ENCODE measurements at regions not wholly inside any gene's neighbourhood (a gene's known extent, or its start where the extent isn't known, plus 50 kb on each side); places are given as distances from the start of the nearest gene placed in this dataset.
"Not testable (repeated sequence)": the region's sequence is repeated elsewhere in the genome, so short reads cannot be mapped to it uniquely, and the experiment has no call there.

DNA sequence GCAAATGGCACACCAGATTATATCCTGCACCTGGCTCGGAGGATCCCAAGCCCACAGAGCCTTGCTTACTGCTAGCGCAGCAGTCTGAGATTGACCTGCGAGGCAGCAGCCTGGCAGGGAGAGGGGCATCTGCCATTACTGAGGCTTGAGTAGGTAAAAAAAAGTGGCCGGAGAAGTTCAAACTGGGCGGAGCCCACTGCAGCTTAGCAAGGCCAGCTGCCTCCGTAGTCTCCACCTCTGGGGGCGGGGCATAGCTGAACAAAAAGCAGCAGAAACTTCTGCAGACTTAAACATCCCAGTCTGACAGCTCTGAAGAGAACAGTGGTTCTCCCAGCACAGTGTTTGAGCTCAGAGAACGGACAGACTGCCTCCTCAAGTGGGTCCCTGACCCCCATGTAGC is 85.4 kb upstream of the TMEM170B start:
- H3K4me3 Mint-ChIP-seq; H3K27me3 Mint-ChIP-seq; POLR2A ChIA-PET; intact Hi-C loops (cut with DNase I, micrococcal nuclease); ATAC-seq; DNase-seq; H3K36me3 Mint-ChIP-seq (ENCODE audit: low read depth); H3K27ac Mint-ChIP-seq; H3K9me3 Mint-ChIP-seq (ENCODE audit: low read depth): not testable (repeated sequence)
- H3K4me1 Mint-ChIP-seq, result peaks cover 17% of the 10 kb centered on the region
- CTCF ChIA-PET, result interaction anchor here (1.7 kb wide), 1 partner anchor 44 kb away, joined by 4 read pairs; no protein-coding TSS in a partner anchor

DNA sequence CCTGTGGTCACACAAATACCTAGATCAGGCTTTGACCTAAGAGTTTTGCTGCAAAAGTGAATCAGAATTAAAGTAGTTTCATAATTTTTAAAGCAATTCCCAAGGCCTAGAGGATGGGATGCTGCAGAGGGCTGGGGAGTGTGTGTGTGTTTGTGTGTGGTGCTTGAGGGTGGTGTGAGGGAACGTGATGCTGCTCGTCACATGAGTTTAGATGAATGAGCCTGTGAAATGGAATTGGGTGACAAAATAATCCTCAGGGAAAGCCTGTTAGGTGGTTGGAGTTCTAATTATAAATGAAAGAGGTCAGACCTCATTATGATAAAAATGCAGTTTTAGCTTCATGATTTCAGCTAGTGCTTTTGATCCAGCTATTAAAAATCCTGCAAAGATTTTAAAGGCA is 87.5 kb upstream of the TMEM170B start:
- Mint-ChIP-seq H3K9me3 (ENCODE audit: low read depth) (peaks cover 8% of the 10 kb centered on the region), H3K4me1 (peaks cover 26% of the 10 kb centered on the region), H3K36me3 (ENCODE audit: low read depth) (peaks cover 2% of the 10 kb centered on the region), H3K27me3 (peaks cover 6% of the 10 kb centered on the region), H3K27ac (no peak overlapping the region), H3K4me3 (no peak overlapping the region)
- DNase-seq, result no peak
- intact Hi-C loops (cut with DNase I, micrococcal nuclease), result no loop called here
- POLR2A ChIA-PET, result no interaction called here
- no peak for ATAC-seq
- CTCF ChIA-PET, result interaction anchor here (0.8 to 1.0 kb wide), 2 partner anchors 29 to 46 kb away, joined by 3 read pairs; no protein-coding TSS in a partner anchor

DNA sequence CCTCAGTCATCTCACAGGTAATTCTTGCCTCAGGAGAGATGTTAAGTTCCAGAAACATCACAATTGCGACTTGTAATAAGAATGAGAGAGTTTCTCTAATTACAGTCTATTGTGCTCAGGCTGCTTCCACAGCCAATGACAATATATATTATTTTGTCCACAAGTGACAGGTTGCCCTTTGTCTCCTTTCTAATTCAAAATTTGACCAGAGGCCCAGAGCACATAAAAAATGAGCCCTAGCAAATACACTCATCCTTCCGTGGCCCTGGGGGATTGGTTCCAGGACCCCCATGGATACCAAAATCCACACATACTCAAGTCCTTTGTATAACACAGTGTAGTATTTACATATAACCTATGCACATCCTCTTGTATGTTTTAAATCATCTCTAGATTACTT is 88.1 kb upstream of the TMEM170B start:
- POLR2A ChIA-PET, result no interaction called here
- Mint-ChIP-seq H3K27me3 (peaks cover 3% of the 10 kb centered on the region), H3K4me1 (peaks cover 30% of the 10 kb centered on the region), H3K9me3 (ENCODE audit: low read depth) (peaks cover 8% of the 10 kb centered on the region), H3K36me3 (ENCODE audit: low read depth) (peaks cover 2% of the 10 kb centered on the region), H3K27ac (no peak overlapping the region), H3K4me3 (no peak overlapping the region)
- CTCF ChIA-PET, result no interaction called here
- intact Hi-C loops (cut with DNase I, micrococcal nuclease), result loop anchor here in 1 of 2 experiments (5.0 kb wide), 1 partner anchor 82 kb away; no protein-coding TSS in a partner anchor
- no peak for DNase-seq
- no peak for ATAC-seq

DNA sequence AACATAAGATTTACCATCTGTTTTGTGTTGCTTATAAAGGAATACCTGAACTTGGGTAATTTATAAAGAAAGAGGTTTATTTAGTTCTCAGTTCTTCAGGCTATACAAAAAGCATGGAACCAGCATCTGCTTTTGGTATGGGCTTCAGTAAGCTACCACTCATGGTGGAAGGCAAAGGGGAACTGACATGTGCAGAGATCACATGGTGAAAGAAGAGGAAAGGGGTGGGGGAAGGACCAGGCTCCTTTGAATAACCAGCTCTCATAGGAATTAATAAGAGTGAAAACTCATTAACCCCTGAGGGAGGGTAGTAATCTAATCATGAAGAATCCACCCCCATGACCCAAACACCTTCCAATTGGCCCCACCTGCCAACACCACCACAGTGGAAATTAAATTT is 89.5 kb upstream of the TMEM170B start:
- CTCF ChIA-PET, result interaction anchor here (0.6 to 2.0 kb wide), 3 partner anchors 12 to 65 kb away, joined by 3 to 11 read pairs (median 3); no protein-coding TSS in a partner anchor
- intact Hi-C loops (cut with DNase I, micrococcal nuclease), result loop anchor here in 1 of 2 experiments (5.0 kb wide), 1 partner anchor 81 kb away; no protein-coding TSS in a partner anchor
- ATAC-seq, result no peak
- H3K27me3 Mint-ChIP-seq, result peaks cover 2% of the 10 kb centered on the region
- H3K9me3 Mint-ChIP-seq (ENCODE audit: low read depth), result peaks cover 10% of the 10 kb centered on the region
- no peak overlapping the region for H3K4me3 Mint-ChIP-seq
- peaks cover 2% of the 10 kb centered on the region for H3K36me3 Mint-ChIP-seq (ENCODE audit: low read depth)
- H3K27ac Mint-ChIP-seq, result no peak overlapping the region
- peaks cover 29% of the 10 kb centered on the region for H3K4me1 Mint-ChIP-seq
- POLR2A ChIA-PET, result no interaction called here
- no peak for DNase-seq

DNA sequence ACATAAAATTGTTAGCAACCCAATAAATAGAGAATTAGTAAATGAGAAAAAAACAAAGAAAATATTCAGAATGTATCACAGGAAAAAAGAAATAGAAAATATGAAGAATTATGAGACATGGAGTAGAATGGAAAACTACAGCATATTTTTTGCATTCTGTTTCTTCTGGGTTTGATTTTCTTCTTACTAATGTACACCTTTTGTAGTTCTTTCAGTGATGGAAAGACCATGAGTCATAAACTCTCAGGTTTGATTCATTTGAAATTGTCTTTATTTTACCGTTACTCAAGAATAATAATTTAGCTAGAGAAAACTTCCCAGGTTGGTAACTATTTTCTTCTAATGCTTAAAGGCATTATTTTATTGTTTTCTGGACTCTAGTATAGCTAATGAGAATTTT is 90.3 kb upstream of the TMEM170B start:
- peaks cover 2% of the 10 kb centered on the region for H3K36me3 Mint-ChIP-seq (ENCODE audit: low read depth)
- ChIA-PET POLR2A (interaction anchor here (0.7 kb wide), 1 partner anchor 23 kb away, joined by 3 read pairs; no protein-coding TSS in a partner anchor), CTCF (interaction anchor here (0.6 to 2.0 kb wide), 4 partner anchors 12 to 333 kb away, joined by 3 to 11 read pairs (median 4); no protein-coding TSS in a partner anchor)
- H3K27ac Mint-ChIP-seq, result no peak overlapping the region
- ATAC-seq (peak; percentile 79), DNase-seq (no peak)
- intact Hi-C loops (cut with DNase I, micrococcal nuclease), result loop anchor here (1.0 to 5.0 kb wide), 3 partner anchors 12 to 80 kb away; no protein-coding TSS in a partner anchor
- peaks cover 9% of the 10 kb centered on the region for H3K9me3 Mint-ChIP-seq (ENCODE audit: low read depth)
- no peak overlapping the region for H3K4me3 Mint-ChIP-seq
- H3K27me3 Mint-ChIP-seq, result peaks cover 2% of the 10 kb centered on the region
- H3K4me1 Mint-ChIP-seq, result peaks cover 29% of the 10 kb centered on the region

DNA sequence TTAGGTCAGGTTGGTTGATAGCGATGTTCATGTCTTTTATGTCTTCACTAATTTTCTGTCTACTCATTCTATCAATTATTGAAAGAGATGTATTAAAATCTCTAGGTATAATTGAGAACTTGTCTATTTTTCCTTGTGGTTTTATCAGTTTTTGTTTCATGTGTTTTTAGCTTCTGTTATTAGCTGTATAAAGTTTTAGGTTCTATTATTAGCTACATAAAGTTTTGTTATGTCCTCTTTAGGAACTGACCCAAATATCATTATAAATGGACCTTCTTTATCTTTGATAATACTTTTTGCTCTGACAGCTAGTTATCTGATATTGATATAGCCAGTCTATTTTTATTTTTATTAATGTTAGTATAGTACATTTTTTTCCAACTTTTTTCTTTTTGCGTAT is 92.4 kb upstream of the TMEM170B start:
- H3K4me1 Mint-ChIP-seq, result peaks cover 29% of the 10 kb centered on the region
- CTCF ChIA-PET, result interaction anchor here (1.3 kb wide), 1 partner anchor 15 kb away, joined by 7 read pairs; no protein-coding TSS in a partner anchor
- ATAC-seq, result no peak
- no peak for DNase-seq
- H3K9me3 Mint-ChIP-seq (ENCODE audit: low read depth), result peaks cover 9% of the 10 kb centered on the region
- H3K36me3 Mint-ChIP-seq (ENCODE audit: low read depth), result peaks cover 2% of the 10 kb centered on the region
- H3K27me3 Mint-ChIP-seq, result peaks cover 2% of the 10 kb centered on the region
- intact Hi-C loops (cut with DNase I, micrococcal nuclease), result loop anchor here in 1 of 2 experiments (5.0 kb wide), 1 partner anchor 78 kb away; no protein-coding TSS in a partner anchor
- POLR2A ChIA-PET, result no interaction called here
- no peak overlapping the region for H3K27ac Mint-ChIP-seq
- H3K4me3 Mint-ChIP-seq, result no peak overlapping the region

DNA sequence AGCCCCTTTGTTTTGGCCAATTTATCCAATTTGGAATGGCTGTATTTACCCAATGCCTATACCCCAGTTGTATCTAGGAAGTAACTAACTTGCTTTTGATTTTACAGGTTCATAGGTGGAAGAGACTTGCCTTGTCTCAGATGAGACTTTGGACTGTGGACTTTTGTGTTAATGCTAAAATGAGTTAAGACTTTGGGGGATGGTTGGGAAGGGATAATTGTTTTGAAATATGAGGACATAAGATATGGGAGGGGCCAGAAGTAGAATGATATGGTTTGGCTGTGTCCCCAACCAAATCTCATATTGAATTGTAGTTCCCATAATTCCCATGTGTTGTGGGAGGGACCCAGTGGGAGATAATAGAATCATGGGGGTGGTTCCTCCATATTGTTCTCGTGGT is 94.4 kb upstream of the TMEM170B start:
- peaks cover 25% of the 10 kb centered on the region for H3K4me1 Mint-ChIP-seq
- CTCF ChIA-PET; POLR2A ChIA-PET; H3K36me3 Mint-ChIP-seq (ENCODE audit: low read depth); H3K27ac Mint-ChIP-seq; DNase-seq; H3K4me3 Mint-ChIP-seq; intact Hi-C loops (cut with DNase I, micrococcal nuclease); H3K27me3 Mint-ChIP-seq; ATAC-seq; H3K9me3 Mint-ChIP-seq (ENCODE audit: low read depth): not testable (repeated sequence)

DNA sequence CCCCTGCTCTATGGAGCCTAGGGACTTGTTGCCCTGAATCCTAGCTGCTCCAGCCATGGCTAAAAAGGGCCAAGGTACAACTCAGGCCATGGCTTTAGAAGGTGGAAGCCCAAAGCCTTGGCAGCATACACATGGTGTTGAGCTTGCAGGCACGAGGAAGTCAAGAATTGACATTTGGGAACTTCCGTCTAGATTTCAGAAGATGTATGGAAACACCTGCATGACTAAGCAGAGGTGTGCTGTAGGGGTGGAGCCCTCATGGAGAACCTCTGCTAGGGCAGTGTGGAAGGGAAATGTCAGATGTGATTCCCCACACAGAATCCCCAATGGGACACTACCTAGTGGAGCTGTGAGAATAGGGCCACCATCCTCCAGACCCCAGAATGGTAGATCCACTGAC is 95.1 kb upstream of the TMEM170B start:
- Mint-ChIP-seq H3K36me3 (ENCODE audit: low read depth) (no peaks in the 10 kb centered on the region), H3K4me1 (peaks cover 20% of the 10 kb centered on the region), H3K27ac (no peak overlapping the region), H3K4me3 (no peak overlapping the region), H3K27me3 (no peaks in the 10 kb centered on the region), H3K9me3 (ENCODE audit: low read depth) (peaks cover 6% of the 10 kb centered on the region)
- CTCF ChIA-PET, result no interaction called here
- DNase-seq, result no peak
- POLR2A ChIA-PET, result no interaction called here
- ATAC-seq, result no peak
- intact Hi-C loops (cut with DNase I, micrococcal nuclease), result no loop called here

DNA sequence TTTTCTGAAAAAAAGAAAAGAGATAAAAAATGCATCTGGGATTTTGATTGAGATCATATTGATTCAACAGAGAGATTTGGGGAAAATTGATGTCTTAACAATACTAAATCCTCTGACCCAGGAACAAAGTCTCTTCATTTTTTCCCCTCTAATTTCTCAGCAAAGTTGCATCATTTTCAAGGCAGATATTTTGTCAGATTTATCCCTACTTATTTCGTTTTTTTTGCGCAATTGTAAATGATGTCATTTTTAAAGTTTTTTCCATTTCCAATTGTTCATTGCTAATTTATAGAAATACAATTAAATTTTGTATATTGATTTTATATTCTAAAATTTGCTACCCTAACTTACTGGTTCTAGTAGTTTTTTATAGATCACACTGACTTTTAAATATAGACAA is 97.7 kb upstream of the TMEM170B start:
- ATAC-seq (no peak), DNase-seq (no peak)
- intact Hi-C loops (cut with DNase I, micrococcal nuclease), result no loop called here
- H3K36me3 Mint-ChIP-seq (ENCODE audit: low read depth), result no peaks in the 10 kb centered on the region
- no peak overlapping the region for H3K4me3 Mint-ChIP-seq
- ChIA-PET POLR2A (no interaction called here), CTCF (interaction anchor here (0.9 kb wide), 1 partner anchor 56 kb away, joined by 3 read pairs; no protein-coding TSS in a partner anchor)
- H3K9me3 Mint-ChIP-seq (ENCODE audit: low read depth), result peaks cover 6% of the 10 kb centered on the region
- H3K4me1 Mint-ChIP-seq, result peaks cover 6% of the 10 kb centered on the region
- H3K27ac Mint-ChIP-seq, result no peak overlapping the region
- no peaks in the 10 kb centered on the region for H3K27me3 Mint-ChIP-seq

DNA sequence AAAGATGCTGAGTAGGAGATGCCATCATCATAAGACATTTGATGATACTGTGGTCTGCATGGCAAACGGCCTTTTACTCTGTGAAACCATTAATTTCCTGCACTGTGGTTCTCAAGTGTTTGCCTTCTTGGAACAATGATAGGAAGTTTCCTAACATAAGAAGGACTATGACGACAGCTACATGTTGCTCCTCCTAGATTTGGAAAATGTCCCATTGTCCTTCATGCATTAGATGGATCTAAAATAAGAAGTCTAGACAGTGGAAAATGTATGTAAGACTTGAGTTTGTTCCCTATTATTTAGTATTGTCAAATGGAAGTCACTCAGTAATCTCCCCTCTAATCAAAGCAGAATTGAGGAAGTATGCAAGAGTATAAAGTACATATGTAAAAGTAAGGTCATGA is 98.5 kb upstream of the TMEM170B start:
- ChIA-PET POLR2A (no interaction called here), CTCF (interaction anchor here (0.5 to 0.9 kb wide), 2 partner anchors 57 to 267 kb away, joined by 3 read pairs; no protein-coding TSS in a partner anchor)
- ATAC-seq (no peak), DNase-seq (no peak)
- peaks cover 6% of the 10 kb centered on the region for H3K9me3 Mint-ChIP-seq (ENCODE audit: low read depth)
- no peaks in the 10 kb centered on the region for H3K36me3 Mint-ChIP-seq (ENCODE audit: low read depth)
- no peak overlapping the region for H3K27ac Mint-ChIP-seq
- peaks cover 3% of the 10 kb centered on the region for H3K4me1 Mint-ChIP-seq
- no peak overlapping the region for H3K4me3 Mint-ChIP-seq
- intact Hi-C loops (cut with DNase I, micrococcal nuclease), result no loop called here
- H3K27me3 Mint-ChIP-seq, result no peaks in the 10 kb centered on the region

DNA sequence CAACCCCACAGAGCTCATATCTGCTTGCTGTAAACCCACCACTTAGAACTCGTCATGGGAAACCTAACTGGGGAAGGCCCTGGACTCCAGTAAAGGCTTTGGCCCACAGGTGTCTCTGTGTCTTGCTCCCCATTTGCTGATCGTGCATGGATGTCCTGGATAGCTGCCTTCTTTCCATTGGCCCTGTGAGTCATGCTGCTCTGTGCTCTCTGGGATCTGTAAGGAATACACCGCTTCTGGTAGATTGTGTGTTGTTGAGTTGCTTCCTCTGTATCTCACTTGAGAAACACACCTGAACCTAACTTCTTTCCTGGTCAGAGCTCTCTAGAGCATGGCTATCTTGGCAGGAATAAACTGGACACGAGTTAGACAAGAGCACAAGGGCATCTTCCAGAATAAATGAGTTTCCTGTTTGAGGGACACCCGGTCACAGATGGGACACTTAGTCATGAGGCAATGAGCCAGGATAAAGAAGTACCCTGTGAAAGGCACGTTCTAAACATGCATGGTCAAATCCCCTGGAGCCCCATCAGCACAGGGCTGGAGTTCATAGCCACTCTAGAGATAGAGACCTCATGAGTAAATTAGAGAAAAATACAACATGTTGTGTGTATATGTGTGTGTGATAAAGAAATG is 99.6 kb upstream of the TMEM170B start:
- peaks cover under 1% of the 10 kb centered on the region for H3K9me3 Mint-ChIP-seq (ENCODE audit: low read depth)
- ChIA-PET CTCF (no interaction called here), POLR2A (no interaction called here)
- H3K27ac Mint-ChIP-seq, result no peak overlapping the region
- ATAC-seq (no peak), DNase-seq (no peak)
- no peak overlapping the region for H3K4me3 Mint-ChIP-seq
- peaks cover 11% of the 10 kb centered on the region for H3K4me1 Mint-ChIP-seq
- H3K27me3 Mint-ChIP-seq, result no peaks in the 10 kb centered on the region
- intact Hi-C loops (cut with DNase I, micrococcal nuclease), result no loop called here
- H3K36me3 Mint-ChIP-seq (ENCODE audit: low read depth), result no peaks in the 10 kb centered on the region

DNA sequence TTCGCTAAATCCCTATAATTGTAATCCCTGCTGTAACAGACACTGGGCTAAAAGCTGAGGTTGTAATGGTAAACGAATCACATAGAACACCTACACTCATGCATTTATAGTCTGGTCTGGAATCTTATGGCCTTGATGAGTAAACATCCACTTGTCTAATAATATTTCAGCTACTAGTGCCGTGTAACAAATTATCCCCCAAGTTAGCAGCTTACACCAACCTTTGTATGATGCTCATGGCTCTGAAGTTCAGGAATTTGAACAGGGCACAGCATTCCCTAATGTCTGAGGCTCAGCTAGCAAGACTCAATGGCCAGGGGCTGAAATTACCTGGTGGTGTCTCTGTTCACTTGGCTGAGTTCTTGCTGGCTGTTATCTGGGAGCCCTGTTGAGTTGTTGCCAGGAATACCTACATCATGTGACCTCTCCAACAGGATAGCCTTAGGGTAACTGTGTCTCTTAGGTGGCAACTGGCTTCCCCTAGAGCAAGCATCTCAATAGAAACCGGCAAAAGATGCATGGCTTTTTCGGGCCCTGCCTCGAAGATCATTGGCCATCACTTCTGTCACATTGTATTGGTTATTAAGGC is 100.9 kb upstream of the TMEM170B start:
- ChIA-PET POLR2A (interaction anchor here (0.6 kb wide), 1 partner anchor 212 kb away, joined by 4 read pairs; no protein-coding TSS in a partner anchor), CTCF (interaction anchor here (1.4 kb wide), 1 partner anchor 13 kb away, joined by 3 read pairs; no protein-coding TSS in a partner anchor)
- Mint-ChIP-seq H3K27ac (no peak overlapping the region), H3K4me1 (peaks cover 13% of the 10 kb centered on the region), H3K36me3 (ENCODE audit: low read depth) (no peaks in the 10 kb centered on the region), H3K9me3 (ENCODE audit: low read depth) (no peaks in the 10 kb centered on the region), H3K27me3 (no peaks in the 10 kb centered on the region), H3K4me3 (no peak overlapping the region)
- intact Hi-C loops (cut with DNase I, micrococcal nuclease), result no loop called here
- no peak for ATAC-seq
- no peak for DNase-seq
